CD4-positive, alpha-beta memory T cell (primary cell): ENCODE measurements at regions not wholly inside any gene's neighbourhood (a gene's known extent, or its start where the extent isn't known, plus 50 kb on each side); places are given as distances from the start of the nearest gene placed in this dataset.

Experiments used
- CTCF ChIA-PET: fragments of 350-600 bp; sonication (Branson Sonifier 250); formaldehyde crosslinking; loops from one replicate; lab custom pipeline; 2021; ENCODE audit warnings: inconsistent platforms; ENCODE audit not compliant: partially characterized antibody; lab: Charles Lee
- POLR2A ChIA-PET: fragments of 350-600 bp; sonication (Branson Sonifier 250); formaldehyde crosslinking; loops from one replicate; lab custom pipeline; 2021; ENCODE audit not compliant: partially characterized antibody; lab: Charles Lee
- DNase-seq, 5 donors: peaks; one replicate each; pipeline versions ENCODE4 v3.0.0 to v3.0.0-alpha.2; 2020 to 2022; ENCODE audit warnings: mixed read lengths in 1 of 5
- H3K27ac ChIP-seq: one replicate; pipeline ENCODE4 v1.7.0; 2013; ENCODE audit warnings: low read depth, low read length
- H3K27me3 ChIP-seq: 2 replicates; pipeline ENCODE4 v1.7.0; 2013; ENCODE audit warnings: mild to moderate bottlenecking, low read length, moderate library complexity; ENCODE audit not compliant: insufficient read depth
- H3K36me3 ChIP-seq: 2 replicates; pipeline ENCODE4 v1.7.0; 2013; ENCODE audit warnings: mild to moderate bottlenecking, low read length, moderate library complexity; ENCODE audit not compliant: insufficient read depth
- H3K4me1 ChIP-seq: 2 replicates; pipeline ENCODE4 v1.7.0; 2013; ENCODE audit warnings: mild to moderate bottlenecking, low read length, moderate library complexity; ENCODE audit not compliant: insufficient read depth
- H3K4me3 ChIP-seq, 2 donors: one replicate each; pipeline ENCODE4 v1.7.0; 2013; ENCODE audit warnings: low read length in 2 of 2, mild to moderate bottlenecking in 1 of 2
- H3K9me3 ChIP-seq, 2 donors: one replicate each; pipeline ENCODE4 v1.7.0; 2013; ENCODE audit warnings: low read length in 2 of 2, control low read depth in 1 of 2; ENCODE audit not compliant: control insufficient read depth in 1 of 2
- H3K27ac Mint-ChIP-seq, 7 donors: one replicate each; pipeline ENCODE4 v1.8.0; 2020 to 2021; ENCODE audit warnings: mixed read lengths in 7 of 7, mild to moderate bottlenecking in 6 of 7, inconsistent platforms in 3 of 7, moderate library complexity in 3 of 7
- H3K27me3 Mint-ChIP-seq, 2 donors: one replicate each; pipeline ENCODE4 v1.8.0; 2020 to 2021; ENCODE audit warnings: mixed read lengths in 2 of 2
- H3K36me3 Mint-ChIP-seq, 2 donors: one replicate each; pipeline ENCODE4 v1.8.0; 2020 to 2021; ENCODE audit warnings: mixed read lengths in 2 of 2, inconsistent platforms in 1 of 2, mild to moderate bottlenecking in 1 of 2
- H3K4me1 Mint-ChIP-seq, 4 donors: one replicate each; pipeline ENCODE4 v1.8.0; 2020 to 2021; ENCODE audit warnings: mixed read lengths in 4 of 4, mild to moderate bottlenecking in 1 of 4
- H3K4me3 Mint-ChIP-seq, 8 donors: one replicate each; pipeline ENCODE4 v1.8.0; 2020 to 2021; ENCODE audit warnings: mixed read lengths in 8 of 8, mild to moderate bottlenecking in 7 of 8, moderate library complexity in 6 of 8, inconsistent platforms in 3 of 8
- H3K9me3 Mint-ChIP-seq, 8 donors: one replicate each; pipeline ENCODE4 v1.8.0; 2020 to 2021; ENCODE audit warnings: mixed read lengths in 8 of 8, mild to moderate bottlenecking in 5 of 8, inconsistent platforms in 3 of 8, moderate library complexity in 1 of 8
- intact Hi-C: fragments of 100-400 bp; cut with micrococcal nuclease; formaldehyde crosslinking; loops from one replicate; pipeline ENCODE4 v1.15.1; 2023

DNA sequence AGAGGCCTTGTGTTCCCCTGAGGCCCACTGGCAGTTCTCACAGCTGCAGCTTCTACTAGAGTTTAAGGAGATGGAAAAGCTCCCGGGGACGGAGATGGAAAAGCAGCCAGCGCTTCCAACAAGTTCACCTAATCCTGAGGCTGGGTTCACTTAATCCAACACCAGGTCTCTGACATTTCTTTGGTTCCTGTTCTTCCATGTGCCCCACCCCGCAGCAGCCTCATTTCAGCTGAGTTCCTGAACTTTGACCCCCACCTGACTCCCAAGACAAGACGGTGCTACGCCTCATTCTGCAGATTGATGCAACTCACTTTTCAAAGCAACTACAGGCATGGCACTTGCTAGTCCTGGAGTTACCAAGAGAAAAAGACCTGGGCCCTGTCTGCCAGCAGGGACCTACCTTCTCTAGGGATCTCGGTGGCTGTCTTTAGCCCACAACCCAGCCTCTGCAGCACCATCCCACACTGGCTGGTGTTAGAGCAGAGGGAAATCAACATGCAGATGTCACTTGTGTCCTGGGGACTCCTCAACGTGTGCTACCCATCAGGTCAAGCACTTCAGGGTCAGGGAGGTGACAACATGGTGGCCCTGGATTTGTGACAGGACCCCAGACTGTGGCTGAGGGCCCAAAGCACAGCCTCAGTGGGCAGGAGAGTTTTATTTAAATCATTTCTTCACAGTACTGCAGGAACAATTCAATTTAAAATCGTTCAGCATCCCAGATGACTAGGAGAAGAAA, 406.1 kb downstream of the VPS13C start:
- peaks cover 2 to 13% of the 10 kb centered on the region in 2 donors for H3K27me3 Mint-ChIP-seq
- H3K9me3 Mint-ChIP-seq, result peaks cover 0 to 1% (median 0%) of the 10 kb centered on the region in 8 donors
- H3K4me3 ChIP-seq, result no peak overlapping the region
- H3K36me3 ChIP-seq, result no peaks in the 10 kb centered on the region
- CTCF ChIA-PET, result no interaction called here
- H3K36me3 Mint-ChIP-seq, result no peaks in the 10 kb centered on the region
- H3K9me3 ChIP-seq, result no peaks in the 10 kb centered on the region
- H3K4me1 ChIP-seq, result no peaks in the 10 kb centered on the region
- no peak overlapping the region for H3K4me3 Mint-ChIP-seq
- no peaks in the 10 kb centered on the region for H3K4me1 Mint-ChIP-seq
- POLR2A ChIA-PET, result no interaction called here
- no peak overlapping the region for H3K27ac ChIP-seq
- no peaks in the 10 kb centered on the region for H3K27me3 ChIP-seq
- no peak for DNase-seq
- no peak overlapping the region for H3K27ac Mint-ChIP-seq
- intact Hi-C loops, result no loop called here

DNA sequence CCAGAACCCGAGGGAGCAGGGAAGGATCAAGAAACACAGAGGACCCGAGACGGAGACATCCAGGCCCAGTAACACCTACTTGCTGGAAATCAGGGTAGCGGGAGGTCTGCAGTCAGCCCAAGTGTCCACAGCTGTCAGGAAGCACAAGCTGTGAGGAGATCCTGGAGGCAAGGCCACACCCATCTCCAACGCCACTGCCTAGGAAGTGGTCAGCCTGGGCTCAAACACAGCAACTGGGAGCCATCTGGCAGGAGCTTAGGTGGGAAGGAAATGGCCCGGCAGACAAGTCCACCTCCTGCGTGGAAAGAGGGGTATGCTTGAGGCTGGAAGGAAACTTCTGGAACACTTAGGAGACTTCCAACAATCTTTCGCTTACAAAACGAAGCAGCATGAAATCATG, 407.1 kb downstream of the VPS13C start:
- no peaks in the 10 kb centered on the region for H3K36me3 Mint-ChIP-seq
- CTCF ChIA-PET, result no interaction called here
- Histone ChIP-seq H3K27me3 (no peaks in the 10 kb centered on the region), H3K36me3 (no peaks in the 10 kb centered on the region), H3K27ac (no peak overlapping the region), H3K4me3 (no peak overlapping the region), H3K9me3 (no peaks in the 10 kb centered on the region), H3K4me1 (no peaks in the 10 kb centered on the region)
- H3K27me3 Mint-ChIP-seq, result peaks cover 9 to 15% of the 10 kb centered on the region in 2 donors
- no peak overlapping the region for H3K27ac Mint-ChIP-seq
- intact Hi-C loops, result no loop called here
- no peak for DNase-seq
- no peak overlapping the region for H3K4me3 Mint-ChIP-seq
- POLR2A ChIA-PET, result no interaction called here
- peaks cover 0 to 1% (median 0%) of the 10 kb centered on the region in 8 donors for H3K9me3 Mint-ChIP-seq
- H3K4me1 Mint-ChIP-seq, result no peaks in the 10 kb centered on the region

DNA sequence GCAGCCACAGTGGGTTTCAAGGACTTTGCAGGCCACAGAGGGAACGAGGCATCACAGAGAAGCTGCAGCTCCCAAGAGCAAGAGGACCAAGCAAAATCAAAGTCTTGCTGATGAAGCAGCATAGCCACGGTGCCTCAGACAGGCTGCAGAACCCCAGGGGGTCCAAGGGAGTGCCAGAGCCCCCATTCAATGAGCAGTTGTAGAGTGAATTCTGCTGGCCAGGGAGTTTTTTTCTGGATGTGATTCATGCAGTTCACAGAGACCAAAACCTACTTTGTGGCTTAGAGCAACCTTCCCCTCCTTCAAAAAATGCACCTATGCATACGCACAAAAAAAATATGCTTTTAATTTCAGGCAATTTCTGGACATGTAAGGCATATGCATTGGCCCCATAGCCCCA, 409.0 kb downstream of the VPS13C start:
- Histone ChIP-seq H3K9me3 (no peaks in the 10 kb centered on the region), H3K27ac (no peak overlapping the region), H3K4me3 (no peak overlapping the region), H3K36me3 (no peaks in the 10 kb centered on the region), H3K4me1 (no peaks in the 10 kb centered on the region), H3K27me3 (no peaks in the 10 kb centered on the region)
- H3K27ac Mint-ChIP-seq, result no peak overlapping the region
- no peaks in the 10 kb centered on the region for H3K36me3 Mint-ChIP-seq
- peaks cover 0 to 1% (median 0%) of the 10 kb centered on the region in 8 donors for H3K9me3 Mint-ChIP-seq
- CTCF ChIA-PET, result interaction anchor here (0.7 kb wide), 1 partner anchor 48 kb away, joined by 4 read pairs; no protein-coding TSS in a partner anchor
- no peak for DNase-seq
- POLR2A ChIA-PET, result no interaction called here
- intact Hi-C loops, result no loop called here
- peaks cover 9 to 14% of the 10 kb centered on the region in 2 donors for H3K27me3 Mint-ChIP-seq
- no peak overlapping the region for H3K4me3 Mint-ChIP-seq
- H3K4me1 Mint-ChIP-seq, result no peaks in the 10 kb centered on the region

DNA sequence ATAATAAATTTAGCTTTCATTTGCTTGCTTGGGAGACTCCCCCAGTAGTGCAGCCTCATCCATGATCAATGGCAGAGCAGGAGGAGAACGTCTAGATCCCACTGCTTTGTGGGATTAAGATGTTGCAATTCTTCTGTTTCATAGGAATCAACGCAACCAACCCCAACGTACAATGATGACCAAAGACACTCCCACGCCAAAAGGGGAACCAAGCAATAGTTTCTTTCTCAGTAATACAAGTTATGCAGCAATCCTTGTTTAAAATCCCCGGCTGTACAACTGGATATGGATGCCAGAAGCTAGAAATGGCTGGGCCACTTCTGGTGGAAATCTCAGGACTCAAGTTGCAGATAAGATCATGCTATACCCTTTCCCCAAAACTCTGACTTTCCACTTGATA, 411.2 kb downstream of the VPS13C start:
- Mint-ChIP-seq H3K27me3 (peaks cover 11 to 23% of the 10 kb centered on the region in 2 donors), H3K27ac (no peak overlapping the region), H3K36me3 (no peaks in the 10 kb centered on the region), H3K4me3 (no peak overlapping the region), H3K9me3 (peaks cover 0 to 1% (median 0%) of the 10 kb centered on the region in 8 donors), H3K4me1 (no peaks in the 10 kb centered on the region)
- Histone ChIP-seq H3K9me3 (no peaks in the 10 kb centered on the region), H3K27ac (no peak overlapping the region), H3K4me1 (no peaks in the 10 kb centered on the region), H3K36me3 (no peaks in the 10 kb centered on the region), H3K4me3 (no peak overlapping the region), H3K27me3 (no peaks in the 10 kb centered on the region)
- DNase-seq, result no peak
- intact Hi-C loops, result no loop called here
- POLR2A ChIA-PET, result no interaction called here
- CTCF ChIA-PET, result no interaction called here

- Mint-ChIP-seq H3K9me3 (no peaks in the 10 kb centered on the region), H3K36me3 (no peaks in the 10 kb centered on the region), H3K27me3 (peaks cover 11 to 22% of the 10 kb centered on the region in 2 donors), H3K4me1 (no peaks in the 10 kb centered on the region), H3K4me3 (no peak overlapping the region), H3K27ac (no peak overlapping the region)
- no peaks in the 10 kb centered on the region for H3K4me1 ChIP-seq
- no peaks in the 10 kb centered on the region for H3K9me3 ChIP-seq
- intact Hi-C loops, result no loop called here
- H3K36me3 ChIP-seq, result no peaks in the 10 kb centered on the region
- ChIA-PET POLR2A (no interaction called here), CTCF (no interaction called here)
- DNase-seq, result no peak
- H3K27ac ChIP-seq, result no peak overlapping the region
- H3K4me3 ChIP-seq, result no peak overlapping the region
- no peaks in the 10 kb centered on the region for H3K27me3 ChIP-seq
These were observed 415.4 kb upstream of the RORA start for GRCh38 chr15:61644550-61644949.

DNA sequence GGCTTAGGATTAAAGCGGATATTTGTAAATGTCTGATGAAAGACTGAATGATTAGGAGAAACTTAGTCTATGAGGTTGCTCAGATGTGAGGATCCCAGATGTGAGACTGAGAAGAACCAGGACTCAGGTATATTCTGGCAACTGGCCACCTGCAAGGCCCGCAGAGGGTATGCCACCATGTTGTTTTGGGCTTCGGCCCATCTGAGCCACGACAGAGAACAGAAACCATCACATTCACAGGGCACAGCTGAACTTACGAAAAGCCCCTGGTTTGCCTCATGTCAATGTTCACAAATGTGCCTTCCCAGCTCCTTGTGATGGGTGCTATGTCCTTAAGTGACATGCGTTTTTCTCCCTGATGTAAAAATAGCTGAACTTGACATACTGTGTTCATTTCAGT, 412.5 kb upstream of the RORA start:
- DNase-seq, result no peak
- Mint-ChIP-seq H3K4me1 (no peaks in the 10 kb centered on the region), H3K36me3 (no peaks in the 10 kb centered on the region), H3K4me3 (no peak overlapping the region), H3K27me3 (peaks cover 4 to 22% of the 10 kb centered on the region in 2 donors), H3K9me3 (peaks cover 0 to 2% (median 0%) of the 10 kb centered on the region in 8 donors), H3K27ac (no peak overlapping the region)
- Histone ChIP-seq H3K9me3 (no peaks in the 10 kb centered on the region), H3K4me3 (no peak overlapping the region), H3K36me3 (no peaks in the 10 kb centered on the region), H3K4me1 (no peaks in the 10 kb centered on the region), H3K27me3 (no peaks in the 10 kb centered on the region), H3K27ac (no peak overlapping the region)
- intact Hi-C loops, result no loop called here
- ChIA-PET CTCF (no interaction called here), POLR2A (no interaction called here)

DNA sequence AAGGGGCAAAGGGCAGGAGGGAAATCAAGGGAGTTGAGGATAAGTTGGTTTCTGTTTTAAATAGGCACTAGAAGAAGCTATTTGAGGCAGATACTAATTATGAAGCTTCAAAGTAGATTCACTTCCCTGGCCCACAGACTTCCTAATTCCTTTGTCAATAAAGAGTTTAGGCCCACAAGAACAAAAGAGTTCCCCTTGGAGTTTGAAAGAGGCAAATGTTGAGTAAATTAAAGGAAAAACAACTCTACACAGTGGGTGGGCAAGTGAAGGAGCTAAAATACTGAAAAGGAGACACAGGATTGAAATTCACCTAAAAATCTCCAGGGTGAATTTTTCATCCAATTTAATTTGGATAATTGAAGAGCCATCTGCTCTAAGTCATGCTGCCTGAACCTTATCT, 411.7 kb upstream of the RORA start:
- DNase-seq, result no peak
- Histone ChIP-seq H3K4me3 (no peak overlapping the region), H3K36me3 (no peaks in the 10 kb centered on the region), H3K27ac (no peak overlapping the region), H3K4me1 (no peaks in the 10 kb centered on the region), H3K27me3 (no peaks in the 10 kb centered on the region), H3K9me3 (no peaks in the 10 kb centered on the region)
- no peaks in the 10 kb centered on the region for H3K36me3 Mint-ChIP-seq
- POLR2A ChIA-PET, result no interaction called here
- peaks cover 0 to 2% (median 0%) of the 10 kb centered on the region in 8 donors for H3K9me3 Mint-ChIP-seq
- H3K27ac Mint-ChIP-seq, result no peak overlapping the region
- CTCF ChIA-PET, result no interaction called here
- H3K27me3 Mint-ChIP-seq, result peaks cover 8 to 24% of the 10 kb centered on the region in 2 donors
- H3K4me3 Mint-ChIP-seq, result no peak overlapping the region
- intact Hi-C loops, result no loop called here
- H3K4me1 Mint-ChIP-seq, result no peaks in the 10 kb centered on the region
